Stomach (tissue), 8 donors: ENCODE measurements at regions not wholly inside any gene's neighbourhood (a gene's known extent, or its start where the extent isn't known, plus 50 kb on each side); places are given as distances from the start of the nearest gene placed in this dataset.
A peak's percentile ranks its signal among the peaks of the same experiment; 100 is the strongest.

ENCODE experiments used
- DNase-seq, 2 donors: peaks; one replicate each; pipeline versions ENCODE4 v3.0.0 to v3.0.0-alpha.2; 2013 to 2019
- H3K27ac ChIP-seq, 5 donors: fragments of 200-600 bp in 4 of 5; sonication (generic) in 4 of 5; one replicate each; pipeline ENCODE4 v1.5.1; 2013 to 2019; ENCODE audit warnings: mild to moderate bottlenecking in 1 of 5, moderate library complexity in 1 of 5
- H3K27me3 ChIP-seq, 3 donors: fragments of 200-600 bp; sonication (generic); one replicate each; pipeline ENCODE4 v1.5.1; 2017 to 2019; ENCODE audit warnings: mixed run types in 1 of 3
- H3K36me3 ChIP-seq, 4 donors: fragments of 200-600 bp; sonication (generic); 1 replicate in 3 of 4; 2 replicates in 1 of 4; pipeline ENCODE4 v1.5.1; 2016 to 2019
- H3K4me1 ChIP-seq, 4 donors: fragments of 200-600 bp; sonication (generic); one replicate each; pipeline ENCODE4 v1.5.1; 2016 to 2019
- H3K4me3 ChIP-seq, 4 donors: fragments of 200-600 bp; sonication (generic) in 3 of 4; one replicate each; pipeline ENCODE4 v1.5.1; 2016 to 2019; ENCODE audit warnings: mild to moderate bottlenecking in 1 of 4
- H3K9me3 ChIP-seq, 4 donors: fragments of 200-600 bp; sonication (generic); one replicate each; pipeline ENCODE4 v1.5.1; 2016 to 2019
- CTCF ChIP-seq, 7 experiments: fragments of 450-650 bp in 4 of 7; fragments of 200-600 bp in 3 of 7; sonication (generic) in 3 of 7; IDR thresholded peaks; one replicate each; pipeline ENCODE4 v1.5.1; 2016 to 2019; ENCODE audit warnings: antibody characterized with exemption in 7 of 7, control low read depth in 2 of 7, mild to moderate bottlenecking in 1 of 7
- EP300 ChIP-seq: sonication (generic); formaldehyde crosslinking; IDR thresholded peaks from one replicate; pipeline ENCODE4 v1.6.1; 2017; ENCODE audit warnings: antibody characterized with exemption
- POLR2A ChIP-seq, 4 donors: fragments of 450-650 bp; IDR thresholded peaks; one replicate each; pipeline ENCODE4 v1.6.1; 2016; ENCODE audit warnings: antibody characterized with exemption in 4 of 4, control low read depth in 2 of 4, mild to moderate bottlenecking in 1 of 4, moderate library complexity in 1 of 4
- POLR2AphosphoS5 ChIP-seq, 3 donors: sonication (generic); formaldehyde crosslinking; IDR thresholded peaks; one replicate each; pipeline ENCODE4 v1.6.1; 2016; ENCODE audit warnings: antibody characterized with exemption in 3 of 3
- WGBS, 5 donors: extraction: QIAGEN DNeasy Blood & Tissue Kit in 3 of 5; methylation state at CpG; one replicate each; pipeline versions ENCODE4 v1.1.5 to v1.1.7; 2013 to 2018; 5-methylcytosine and 5-hydroxymethylcytosine counted together
- intact Hi-C: fragments of 100-400 bp; cut with DNase I; formaldehyde crosslinking; loops from one replicate; pipeline ENCODE4 v1.15.1; 2023; ENCODE audit warnings: low total_unique reads
- donor health status: healthy with polysubstance abuse.
- donor health status: Bipolar disorder and iron deficiency.
- donor health status: healthy.

GRCh38 chr12:124480469-124481256 lies 86.7 kb downstream of the NCOR2 start:
- Histone ChIP-seq H3K4me1 (peaks cover 18 to 33% (median 28%) of the 10 kb centered on the region in 4 donors), H3K27me3 (no peaks in the 10 kb centered on the region), H3K36me3 (peaks cover 30 to 87% (median 80%) of the 10 kb centered on the region in 4 donors), H3K9me3 (no peaks in the 10 kb centered on the region), H3K4me3 (no peak overlapping the region), H3K27ac (peak overlapping the region; percentile 11 to 60 (median 29))
- peak; percentile 69 to 73 for DNase-seq
- intact Hi-C loops = no loop called here
- peak in 1 of 3 donors; percentile 8 for TF ChIP-seq POLR2AphosphoS5 (IDR thresholded peaks at IDR 0.05)
- no peak for TF ChIP-seq POLR2A (IDR thresholded peaks at IDR 0.05)
- 28 to 62% (median 32%) methylated on average over 7 to 15 of the region's 15 CpGs for WGBS, 5 donors

GRCh38 chr12:124479680-124480468 lies 87.5 kb downstream of the NCOR2 start:
- no peak for DNase-seq
- 43 to 78% (median 50%) methylated on average over 3 to 19 of the region's 19 CpGs for WGBS, 5 donors
- TF ChIP-seq POLR2AphosphoS5 (IDR thresholded peaks at IDR 0.05) = no peak
- TF ChIP-seq CTCF (IDR thresholded peaks at IDR 0.05) = no peak
- no peak for TF ChIP-seq EP300
- no peak for TF ChIP-seq POLR2A (IDR thresholded peaks at IDR 0.05)
- intact Hi-C loops = no loop called here
- Histone ChIP-seq H3K4me1 (peaks cover 18 to 41% (median 28%) of the 10 kb centered on the region in 4 donors), H3K36me3 (peaks cover 28 to 85% (median 79%) of the 10 kb centered on the region in 4 donors), H3K9me3 (no peaks in the 10 kb centered on the region), H3K4me3 (no peak overlapping the region), H3K27ac (peak overlapping the region; percentile 11 to 60 (median 29)), H3K27me3 (no peaks in the 10 kb centered on the region)

GRCh38 chr12:124478985-124479645 lies 88.3 kb downstream of the NCOR2 start:
- Histone ChIP-seq H3K4me1 (peaks cover 18 to 48% (median 30%) of the 10 kb centered on the region in 4 donors), H3K36me3 (peaks cover 25 to 85% (median 79%) of the 10 kb centered on the region in 4 donors), H3K9me3 (no peaks in the 10 kb centered on the region), H3K27me3 (no peaks in the 10 kb centered on the region), H3K4me3 (no peak overlapping the region), H3K27ac (peak overlapping the region in 1 of 5 donors; percentile 60)
- intact Hi-C loops = no loop called here
- TF ChIP-seq POLR2AphosphoS5 (IDR thresholded peaks at IDR 0.05) (no peak), CTCF (IDR thresholded peaks at IDR 0.05) (no peak), EP300 (no peak), POLR2A (IDR thresholded peaks at IDR 0.05) (no peak)
- no peak for DNase-seq
- 91 to 96% (median 96%) methylated on average over 40 to 42 of the region's 42 CpGs for WGBS, 5 donors

GRCh38 chr12:124478416-124478815 lies 89.0 kb downstream of the NCOR2 start:
- Histone ChIP-seq H3K36me3 (peaks cover 18 to 85% (median 79%) of the 10 kb centered on the region in 4 donors), H3K27ac (no peak overlapping the region), H3K27me3 (no peaks in the 10 kb centered on the region), H3K9me3 (peaks cover 0 to 1% (median 0%) of the 10 kb centered on the region in 4 donors), H3K4me3 (no peak overlapping the region), H3K4me1 (peaks cover 18 to 48% (median 30%) of the 10 kb centered on the region in 4 donors)
- intact Hi-C loops = no loop called here
- no peak for TF ChIP-seq CTCF (IDR thresholded peaks at IDR 0.05)
- TF ChIP-seq EP300 = no peak
- no peak for TF ChIP-seq POLR2A (IDR thresholded peaks at IDR 0.05)
- no peak for TF ChIP-seq POLR2AphosphoS5 (IDR thresholded peaks at IDR 0.05)
- WGBS, 5 donors = 83 to 88% (median 86%) methylated on average over 9 of the region's 9 CpGs
- no peak for DNase-seq
